ENCODE measurements at regions not wholly inside any gene's neighbourhood (a gene's known extent, or its start where the extent isn't known, plus 50 kb on each side); places are given as distances from the start of the nearest gene placed in this dataset.

DNA sequence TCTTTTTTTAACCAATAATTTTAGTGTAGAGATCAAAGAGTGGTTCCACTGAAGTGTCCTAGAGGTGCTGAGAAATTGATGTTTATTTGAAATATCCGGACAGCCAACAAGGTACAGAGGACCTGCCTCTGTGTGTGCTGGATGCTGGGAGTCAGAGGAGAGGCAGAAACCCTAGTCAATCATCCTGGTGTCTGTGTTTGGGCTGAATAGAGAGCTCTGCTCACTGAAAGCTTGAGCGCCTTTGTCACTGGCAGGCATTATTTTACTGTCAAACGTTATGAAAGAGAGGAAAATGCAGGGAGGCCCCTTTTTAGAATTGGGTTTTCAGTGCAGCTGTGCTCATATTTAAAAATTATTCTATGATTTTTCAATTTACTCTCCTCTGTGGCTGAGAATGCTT lies 480.3 kb upstream of the TYRP1 start:
- TF ChIP-seq CTCF (conservative IDR thresholded peaks at IDR 0.05): no peak
- TF ChIP-seq EZH2 (IDR thresholded peaks at IDR 0.05; ENCODE audit: low read depth): no peak

Measured in PC-9 (cell line).